Loucy (cell line): ENCODE measurements at regions not wholly inside any gene's neighbourhood (a gene's known extent, or its start where the extent isn't known, plus 50 kb on each side); places are given as distances from the start of the nearest gene placed in this dataset.

Experiments
- EZH2phosphoT487 ChIP-seq: fragments of 200-600 bp; IDR thresholded peaks from 2 replicates; pipeline ENCODE4 v1.6.1; 2018; ENCODE audit warnings: antibody characterized with exemption, mild to moderate bottlenecking, moderate library complexity, borderline replicate concordance
- TF ChIP-seq, protein P1 (sequence below): fragments of 200-600 bp; sonication (generic); conservative IDR thresholded peaks from 2 replicates; pipeline ENCODE4 v1.5.1; 2014; ENCODE audit warnings: mild to moderate bottlenecking, antibody characterized with exemption, low read length

DNA sequence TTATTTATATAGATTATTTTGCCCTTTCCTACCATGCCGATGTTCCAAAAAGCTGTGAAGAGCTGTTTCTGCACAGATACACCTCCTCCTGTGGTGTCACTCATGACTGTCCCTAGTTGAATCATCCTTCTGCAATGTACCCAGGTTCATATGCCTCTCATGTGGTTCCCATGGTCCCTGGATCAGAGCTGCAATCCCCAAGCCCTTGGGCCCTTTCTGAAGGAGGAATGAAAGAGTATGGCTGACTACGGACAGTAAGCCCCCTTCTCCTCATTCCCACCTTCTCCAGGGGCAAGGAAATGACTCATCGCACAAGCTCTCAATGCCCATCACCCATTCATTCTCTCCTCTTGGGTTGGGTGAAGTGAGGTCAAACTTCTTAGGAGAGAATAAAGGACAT lies 63.9 kb upstream of the ACVR1 start:
- TF ChIP-seq, protein P1, sequence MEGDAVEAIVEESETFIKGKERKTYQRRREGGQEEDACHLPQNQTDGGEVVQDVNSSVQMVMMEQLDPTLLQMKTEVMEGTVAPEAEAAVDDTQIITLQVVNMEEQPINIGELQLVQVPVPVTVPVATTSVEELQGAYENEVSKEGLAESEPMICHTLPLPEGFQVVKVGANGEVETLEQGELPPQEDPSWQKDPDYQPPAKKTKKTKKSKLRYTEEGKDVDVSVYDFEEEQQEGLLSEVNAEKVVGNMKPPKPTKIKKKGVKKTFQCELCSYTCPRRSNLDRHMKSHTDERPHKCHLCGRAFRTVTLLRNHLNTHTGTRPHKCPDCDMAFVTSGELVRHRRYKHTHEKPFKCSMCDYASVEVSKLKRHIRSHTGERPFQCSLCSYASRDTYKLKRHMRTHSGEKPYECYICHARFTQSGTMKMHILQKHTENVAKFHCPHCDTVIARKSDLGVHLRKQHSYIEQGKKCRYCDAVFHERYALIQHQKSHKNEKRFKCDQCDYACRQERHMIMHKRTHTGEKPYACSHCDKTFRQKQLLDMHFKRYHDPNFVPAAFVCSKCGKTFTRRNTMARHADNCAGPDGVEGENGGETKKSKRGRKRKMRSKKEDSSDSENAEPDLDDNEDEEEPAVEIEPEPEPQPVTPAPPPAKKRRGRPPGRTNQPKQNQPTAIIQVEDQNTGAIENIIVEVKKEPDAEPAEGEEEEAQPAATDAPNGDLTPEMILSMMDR: no peak
- TF ChIP-seq EZH2phosphoT487: no peak
